ENCODE measurements at regions not wholly inside any gene's neighbourhood (a gene's known extent, or its start where the extent isn't known, plus 50 kb on each side); places are given as distances from the start of the nearest gene placed in this dataset.

DNA sequence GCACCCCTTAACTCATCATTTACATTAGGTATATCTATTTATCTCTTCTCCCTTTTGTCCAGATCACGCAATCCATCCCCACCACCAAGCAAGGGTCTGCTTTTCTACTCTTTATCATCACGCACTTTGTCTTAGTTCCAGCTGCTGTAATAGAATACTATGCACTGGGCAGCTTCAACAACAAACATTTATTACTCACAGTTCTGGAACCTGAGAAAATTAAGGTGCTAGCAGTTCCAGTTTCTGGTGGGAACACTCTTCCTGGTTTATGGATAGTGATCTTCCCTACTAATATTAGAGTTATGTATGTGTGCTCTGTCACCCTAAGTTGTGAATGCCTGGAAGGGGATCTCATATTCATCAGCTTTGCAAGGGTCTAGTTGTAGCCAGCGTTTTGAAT is 687.0 kb downstream of the NTRK3 start:
- peaks cover 0 to 2% of the 10 kb centered on the region in 2 donors for H3K27me3 ChIP-seq (ENCODE audit: control insufficient read depth in 1 of 2, insufficient read depth in 2 of 2, low read length in 2 of 2)
- no peaks in the 10 kb centered on the region for H3K4me1 ChIP-seq (ENCODE audit: control insufficient read depth, insufficient read depth, low read length)
- H3K9me3 ChIP-seq (ENCODE audit: control insufficient read depth in 2 of 2, low read length in 2 of 2) = no peaks in the 10 kb centered on the region
- H3K9ac ChIP-seq (ENCODE audit: low read length in 2 of 2) = no peak overlapping the region
- no peak overlapping the region for H3K4me3 ChIP-seq (ENCODE audit: low read length in 2 of 2)
- no peaks in the 10 kb centered on the region for H3K36me3 ChIP-seq (ENCODE audit: control insufficient read depth in 2 of 2, insufficient read depth in 2 of 2, low read length in 2 of 2)
- H3K27ac ChIP-seq (ENCODE audit: low read length) = no peak overlapping the region

DNA sequence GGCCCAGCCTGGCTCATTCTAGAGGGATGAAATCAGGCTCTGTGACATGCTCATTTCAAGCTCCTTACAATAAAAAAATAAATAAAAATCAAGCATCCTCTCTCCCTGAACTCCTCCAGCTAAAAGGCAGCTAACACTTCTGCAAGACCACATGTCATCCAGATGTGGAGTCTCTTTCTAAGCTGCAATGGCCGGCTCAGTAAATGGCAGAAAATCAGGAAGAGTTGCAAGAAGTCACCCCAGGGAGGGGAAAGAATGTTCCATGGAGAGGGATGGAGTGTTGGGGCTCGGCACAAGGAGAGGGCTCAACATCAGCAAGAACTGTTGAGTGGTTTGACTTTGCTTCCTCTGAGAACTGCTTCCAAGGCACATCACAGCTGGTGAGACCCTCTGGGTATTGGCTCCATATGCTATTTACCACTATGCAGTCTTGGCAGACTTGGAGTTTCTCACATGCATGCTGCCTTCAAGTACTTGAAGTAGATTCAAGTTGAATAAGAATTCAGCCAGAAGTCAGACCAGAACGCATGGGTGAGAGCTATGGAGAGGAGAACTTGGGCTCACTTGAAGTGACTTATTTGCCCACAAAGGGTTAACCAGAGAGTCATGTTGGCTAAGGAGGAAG is 689.0 kb downstream of the NTRK3 start:
- Histone ChIP-seq H3K9ac (ENCODE audit: low read length in 2 of 2) (no peak overlapping the region), H3K9me3 (ENCODE audit: control insufficient read depth in 2 of 2, low read length in 2 of 2) (no peaks in the 10 kb centered on the region), H3K4me1 (ENCODE audit: control insufficient read depth, insufficient read depth, low read length) (no peaks in the 10 kb centered on the region), H3K27me3 (ENCODE audit: control insufficient read depth in 1 of 2, insufficient read depth in 2 of 2, low read length in 2 of 2) (peaks cover 0 to 2% of the 10 kb centered on the region in 2 donors), H3K4me3 (ENCODE audit: low read length in 2 of 2) (no peak overlapping the region), H3K27ac (ENCODE audit: low read length) (no peak overlapping the region), H3K36me3 (ENCODE audit: control insufficient read depth in 2 of 2, insufficient read depth in 2 of 2, low read length in 2 of 2) (no peaks in the 10 kb centered on the region)

DNA sequence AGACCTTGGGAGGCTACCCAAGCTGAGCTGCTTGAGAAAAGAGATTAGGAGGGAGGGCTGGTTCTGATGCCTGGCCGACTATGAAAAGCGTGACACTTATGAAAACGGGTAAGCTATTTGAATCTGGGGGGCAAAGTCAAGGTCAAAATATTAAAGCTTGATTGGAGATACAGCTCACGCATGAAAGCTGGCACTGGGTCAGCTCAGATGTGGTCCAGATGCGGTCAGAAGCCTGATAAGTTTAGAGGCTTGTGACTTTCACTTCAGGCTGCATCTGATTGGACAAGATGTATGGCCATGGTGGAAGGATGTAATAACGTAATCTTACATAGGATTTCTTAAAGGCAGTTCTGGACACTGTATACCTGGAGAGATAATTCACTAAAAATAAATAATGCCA is 690.3 kb downstream of the NTRK3 start:
- no peak overlapping the region for H3K27ac ChIP-seq (ENCODE audit: low read length)
- no peaks in the 10 kb centered on the region for H3K36me3 ChIP-seq (ENCODE audit: control insufficient read depth in 2 of 2, insufficient read depth in 2 of 2, low read length in 2 of 2)
- no peak overlapping the region for H3K9ac ChIP-seq (ENCODE audit: low read length in 2 of 2)
- H3K4me1 ChIP-seq (ENCODE audit: control insufficient read depth, insufficient read depth, low read length) = no peaks in the 10 kb centered on the region
- H3K9me3 ChIP-seq (ENCODE audit: control insufficient read depth in 2 of 2, low read length in 2 of 2) = no peaks in the 10 kb centered on the region
- no peak overlapping the region for H3K4me3 ChIP-seq (ENCODE audit: low read length in 2 of 2)
- H3K27me3 ChIP-seq (ENCODE audit: control insufficient read depth in 1 of 2, insufficient read depth in 2 of 2, low read length in 2 of 2) = peaks cover 0 to 2% of the 10 kb centered on the region in 2 donors

GRCh38 chr15:87564681-87565080 is 691.9 kb downstream of the NTRK3 start:
- no peak overlapping the region for H3K9ac ChIP-seq (ENCODE audit: low read length in 2 of 2)
- no peaks in the 10 kb centered on the region for H3K36me3 ChIP-seq (ENCODE audit: control insufficient read depth in 2 of 2, insufficient read depth in 2 of 2, low read length in 2 of 2)
- H3K9me3 ChIP-seq (ENCODE audit: control insufficient read depth in 2 of 2, low read length in 2 of 2) = no peaks in the 10 kb centered on the region
- no peak overlapping the region for H3K4me3 ChIP-seq (ENCODE audit: low read length in 2 of 2)
- H3K27ac ChIP-seq (ENCODE audit: low read length) = no peak overlapping the region
- H3K27me3 ChIP-seq (ENCODE audit: control insufficient read depth in 1 of 2, insufficient read depth in 2 of 2, low read length in 2 of 2) = peaks cover 0 to 2% of the 10 kb centered on the region in 2 donors
- H3K4me1 ChIP-seq (ENCODE audit: control insufficient read depth, insufficient read depth, low read length) = no peaks in the 10 kb centered on the region

DNA sequence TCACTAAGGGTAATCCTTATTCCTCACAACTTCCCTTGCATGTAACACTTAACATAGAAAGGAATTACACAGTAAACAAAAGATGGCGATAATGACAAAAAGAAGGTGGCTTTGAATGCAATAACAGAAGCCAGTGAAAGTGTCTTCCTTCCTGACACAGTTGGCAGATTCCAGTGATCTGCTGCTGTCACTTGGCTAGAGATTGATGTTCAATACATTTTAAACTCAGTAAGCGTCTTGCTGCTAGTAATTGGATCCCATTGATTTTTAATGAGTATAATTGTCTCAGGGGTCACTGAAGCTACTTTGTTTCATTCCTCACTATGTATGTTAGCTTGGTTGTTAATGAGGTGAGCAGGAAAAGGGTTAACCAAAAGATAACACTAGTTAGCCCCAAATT is 692.7 kb downstream of the NTRK3 start:
- Histone ChIP-seq H3K9me3 (ENCODE audit: control insufficient read depth in 2 of 2, low read length in 2 of 2) (no peaks in the 10 kb centered on the region), H3K9ac (ENCODE audit: low read length in 2 of 2) (no peak overlapping the region), H3K27ac (ENCODE audit: low read length) (no peak overlapping the region), H3K4me3 (ENCODE audit: low read length in 2 of 2) (no peak overlapping the region), H3K36me3 (ENCODE audit: control insufficient read depth in 2 of 2, insufficient read depth in 2 of 2, low read length in 2 of 2) (no peaks in the 10 kb centered on the region), H3K4me1 (ENCODE audit: control insufficient read depth, insufficient read depth, low read length) (no peaks in the 10 kb centered on the region), H3K27me3 (ENCODE audit: control insufficient read depth in 1 of 2, insufficient read depth in 2 of 2, low read length in 2 of 2) (peaks cover 0 to 2% of the 10 kb centered on the region in 2 donors)

DNA sequence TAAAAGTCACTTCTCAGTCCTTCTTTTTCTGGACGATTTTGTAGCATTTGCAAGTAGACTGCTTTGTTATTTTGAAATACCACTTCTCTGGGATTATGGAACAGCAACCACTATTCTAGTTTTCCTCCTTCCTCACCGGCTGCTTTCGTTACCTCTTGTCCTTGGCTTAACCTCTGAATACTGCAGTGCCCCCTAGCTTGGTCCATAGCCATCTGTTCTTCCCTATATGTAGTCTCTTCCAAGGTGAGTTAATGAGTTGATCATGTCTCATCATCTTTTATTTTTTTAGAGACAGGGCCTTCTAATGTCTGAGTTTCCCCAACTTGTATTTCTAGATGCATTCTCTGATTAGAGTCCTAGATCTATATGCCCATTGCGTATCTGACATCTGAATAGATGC is 694.3 kb downstream of the NTRK3 start:
- H3K36me3 ChIP-seq (ENCODE audit: control insufficient read depth in 2 of 2, insufficient read depth in 2 of 2, low read length in 2 of 2) = no peaks in the 10 kb centered on the region
- H3K9ac ChIP-seq (ENCODE audit: low read length in 2 of 2) = no peak overlapping the region

GRCh38 chr15:87561641-87562040 is 694.9 kb downstream of the NTRK3 start:
- no peaks in the 10 kb centered on the region for H3K9me3 ChIP-seq (ENCODE audit: control insufficient read depth in 2 of 2, low read length in 2 of 2)
- no peaks in the 10 kb centered on the region for H3K36me3 ChIP-seq (ENCODE audit: control insufficient read depth in 2 of 2, insufficient read depth in 2 of 2, low read length in 2 of 2)
- no peak overlapping the region for H3K27ac ChIP-seq (ENCODE audit: low read length)
- H3K27me3 ChIP-seq (ENCODE audit: control insufficient read depth in 1 of 2, insufficient read depth in 2 of 2, low read length in 2 of 2) = peaks cover 0 to 2% of the 10 kb centered on the region in 2 donors
- no peak overlapping the region for H3K4me3 ChIP-seq (ENCODE audit: low read length in 2 of 2)
- no peak overlapping the region for H3K9ac ChIP-seq (ENCODE audit: low read length in 2 of 2)
- no peaks in the 10 kb centered on the region for H3K4me1 ChIP-seq (ENCODE audit: control insufficient read depth, insufficient read depth, low read length)

More for the DNA sequence above, 694.3 kb downstream of the NTRK3 start:
- H3K27me3 ChIP-seq (ENCODE audit: control insufficient read depth in 1 of 2, insufficient read depth in 2 of 2, low read length in 2 of 2) = peaks cover 0 to 2% of the 10 kb centered on the region in 2 donors
- no peak overlapping the region for H3K27ac ChIP-seq (ENCODE audit: low read length)
- H3K9me3 ChIP-seq (ENCODE audit: control insufficient read depth in 2 of 2, low read length in 2 of 2) = no peaks in the 10 kb centered on the region
- H3K4me1 ChIP-seq (ENCODE audit: control insufficient read depth, insufficient read depth, low read length) = no peaks in the 10 kb centered on the region
- H3K4me3 ChIP-seq (ENCODE audit: low read length in 2 of 2) = no peak overlapping the region

GRCh38 chr15:87557881-87558280 is 698.7 kb downstream of the NTRK3 start:
- no peaks in the 10 kb centered on the region for H3K9me3 ChIP-seq (ENCODE audit: control insufficient read depth in 2 of 2, low read length in 2 of 2)
- H3K4me1 ChIP-seq (ENCODE audit: control insufficient read depth, insufficient read depth, low read length) = no peaks in the 10 kb centered on the region
- H3K27me3 ChIP-seq (ENCODE audit: control insufficient read depth in 1 of 2, insufficient read depth in 2 of 2, low read length in 2 of 2) = no peaks in the 10 kb centered on the region
- H3K36me3 ChIP-seq (ENCODE audit: control insufficient read depth in 2 of 2, insufficient read depth in 2 of 2, low read length in 2 of 2) = no peaks in the 10 kb centered on the region
- no peak overlapping the region for H3K27ac ChIP-seq (ENCODE audit: low read length)
- H3K9ac ChIP-seq (ENCODE audit: low read length in 2 of 2) = no peak overlapping the region
- no peak overlapping the region for H3K4me3 ChIP-seq (ENCODE audit: low read length in 2 of 2)

GRCh38 chr15:87556886-87557285 is 699.7 kb downstream of the NTRK3 start:
- H3K4me1 ChIP-seq (ENCODE audit: control insufficient read depth, insufficient read depth, low read length) = no peaks in the 10 kb centered on the region
- H3K9ac ChIP-seq (ENCODE audit: low read length in 2 of 2) = no peak overlapping the region
- no peaks in the 10 kb centered on the region for H3K9me3 ChIP-seq (ENCODE audit: control insufficient read depth in 2 of 2, low read length in 2 of 2)
- H3K27ac ChIP-seq (ENCODE audit: low read length) = no peak overlapping the region
- H3K4me3 ChIP-seq (ENCODE audit: low read length in 2 of 2) = no peak overlapping the region
- H3K36me3 ChIP-seq (ENCODE audit: control insufficient read depth in 2 of 2, insufficient read depth in 2 of 2, low read length in 2 of 2) = no peaks in the 10 kb centered on the region
- no peaks in the 10 kb centered on the region for H3K27me3 ChIP-seq (ENCODE audit: control insufficient read depth in 1 of 2, insufficient read depth in 2 of 2, low read length in 2 of 2)

- Histone ChIP-seq H3K27ac (ENCODE audit: low read length) (no peak overlapping the region), H3K4me1 (ENCODE audit: control insufficient read depth, insufficient read depth, low read length) (no peaks in the 10 kb centered on the region), H3K9me3 (ENCODE audit: control insufficient read depth in 2 of 2, low read length in 2 of 2) (no peaks in the 10 kb centered on the region), H3K36me3 (ENCODE audit: control insufficient read depth in 2 of 2, insufficient read depth in 2 of 2, low read length in 2 of 2) (no peaks in the 10 kb centered on the region), H3K9ac (ENCODE audit: low read length in 2 of 2) (no peak overlapping the region), H3K27me3 (ENCODE audit: control insufficient read depth in 1 of 2, insufficient read depth in 2 of 2, low read length in 2 of 2) (no peaks in the 10 kb centered on the region), H3K4me3 (ENCODE audit: low read length in 2 of 2) (no peak overlapping the region)
Measured at GRCh38 chr15:87549860-87550259, 706.7 kb downstream of the NTRK3 start.

- no peak overlapping the region for H3K27ac ChIP-seq (ENCODE audit: low read length)
- H3K27me3 ChIP-seq (ENCODE audit: control insufficient read depth in 1 of 2, insufficient read depth in 2 of 2, low read length in 2 of 2) = no peaks in the 10 kb centered on the region
- H3K4me1 ChIP-seq (ENCODE audit: control insufficient read depth, insufficient read depth, low read length) = no peaks in the 10 kb centered on the region
- H3K4me3 ChIP-seq (ENCODE audit: low read length in 2 of 2) = no peak overlapping the region
- no peaks in the 10 kb centered on the region for H3K36me3 ChIP-seq (ENCODE audit: control insufficient read depth in 2 of 2, insufficient read depth in 2 of 2, low read length in 2 of 2)
- no peak overlapping the region for H3K9ac ChIP-seq (ENCODE audit: low read length in 2 of 2)
- H3K9me3 ChIP-seq (ENCODE audit: control insufficient read depth in 2 of 2, low read length in 2 of 2) = no peaks in the 10 kb centered on the region
Measured at GRCh38 chr15:87549296-87549695, 707.2 kb downstream of the NTRK3 start.
